Activated T-helper 1 cell treated with anti-CD3 and anti-CD28 coated beads, Interleukin-12 subunit alpha, Interleukin-12 subunit beta, Interleukin-2, Interleukin-4 antibody, amounts not matched to agents 30 ng/mL and 10 ng/mL and 1 ng/mL, durations not matched to agents 14 hours and 24 hours and 36 hours (primary cell): ENCODE measurements at regions not wholly inside any gene's neighbourhood (a gene's known extent, or its start where the extent isn't known, plus 50 kb on each side); places are given as distances from the start of the nearest gene placed in this dataset.
"Not testable (repeated sequence)": the region's sequence is repeated elsewhere in the genome, so short reads cannot be mapped to it uniquely, and the experiment has no call there.

Source experiments
- DNase-seq: peaks from one replicate; pipeline ENCODE4 v3.0.0; 2021; ENCODE audit warnings: low spot score
- H3K27ac Mint-ChIP-seq: one replicate; pipeline ENCODE4 v1.8.0; 2021; ENCODE audit warnings: mild to moderate bottlenecking, mixed read lengths
- H3K27me3 Mint-ChIP-seq: one replicate; pipeline ENCODE4 v1.8.0; 2022; ENCODE audit warnings: mild to moderate bottlenecking, moderate library complexity, mixed read lengths; ENCODE audit not compliant: insufficient read depth
- H3K36me3 Mint-ChIP-seq: one replicate; pipeline ENCODE4 v1.8.0; 2021; ENCODE audit warnings: low read depth, mixed read lengths
- H3K4me1 Mint-ChIP-seq: one replicate; pipeline ENCODE4 v1.8.0; 2021; ENCODE audit warnings: low read depth, mixed read lengths
- H3K4me3 Mint-ChIP-seq: one replicate; pipeline ENCODE4 v1.8.0; 2021; ENCODE audit warnings: mild to moderate bottlenecking, moderate library complexity, mixed read lengths
- H3K9me3 Mint-ChIP-seq: one replicate; pipeline ENCODE4 v1.8.0; 2021; ENCODE audit warnings: mixed read lengths
- intact Hi-C: fragments of 100-400 bp; cut with micrococcal nuclease; formaldehyde crosslinking; loops from one replicate; pipeline ENCODE4 v1.15.1; 2024

GRCh38 chr13:52324831-52325230 is 81.1 kb downstream of the THSD1 start:
- H3K4me3 Mint-ChIP-seq, H3K9me3 Mint-ChIP-seq, H3K36me3 Mint-ChIP-seq: not testable (repeated sequence)

GRCh38 chr13:52319876-52320275 is 86.1 kb downstream of the THSD1 start:
- DNase-seq, result no peak
- no peaks in the 10 kb centered on the region for H3K27me3 Mint-ChIP-seq
- H3K36me3 Mint-ChIP-seq, result no peaks in the 10 kb centered on the region
- no peak overlapping the region for H3K27ac Mint-ChIP-seq
- intact Hi-C loops, result no loop called here
- no peaks in the 10 kb centered on the region for H3K9me3 Mint-ChIP-seq
- no peak overlapping the region for H3K4me3 Mint-ChIP-seq
- H3K4me1 Mint-ChIP-seq, result no peaks in the 10 kb centered on the region

More at GRCh38 chr13:52324831-52325230, 81.1 kb downstream of the THSD1 start:
- H3K4me1 Mint-ChIP-seq, DNase-seq, H3K27ac Mint-ChIP-seq, intact Hi-C loops, H3K27me3 Mint-ChIP-seq: not testable (repeated sequence)

- H3K27ac Mint-ChIP-seq, DNase-seq, H3K4me3 Mint-ChIP-seq, H3K36me3 Mint-ChIP-seq, H3K4me1 Mint-ChIP-seq, intact Hi-C loops, H3K27me3 Mint-ChIP-seq: not testable (repeated sequence)
- H3K9me3 Mint-ChIP-seq, result peaks cover 20% of the 10 kb centered on the region
Measured at GRCh38 chr13:52309833-52310232, 96.1 kb downstream of the THSD1 start.

- peaks cover 17% of the 10 kb centered on the region for H3K9me3 Mint-ChIP-seq
- H3K27ac Mint-ChIP-seq, H3K4me3 Mint-ChIP-seq, H3K27me3 Mint-ChIP-seq, DNase-seq, intact Hi-C loops, H3K4me1 Mint-ChIP-seq, H3K36me3 Mint-ChIP-seq: not testable (repeated sequence)
Measured at GRCh38 chr13:52306336-52306735, 99.6 kb downstream of the THSD1 start.

- H3K4me3 Mint-ChIP-seq, intact Hi-C loops, H3K9me3 Mint-ChIP-seq, DNase-seq, H3K4me1 Mint-ChIP-seq, H3K27me3 Mint-ChIP-seq, H3K36me3 Mint-ChIP-seq, H3K27ac Mint-ChIP-seq: not testable (repeated sequence)
Measured at GRCh38 chr13:52303098-52303497, 102.9 kb downstream of the THSD1 start.

- H3K27ac Mint-ChIP-seq, H3K4me1 Mint-ChIP-seq, H3K9me3 Mint-ChIP-seq, DNase-seq, H3K4me3 Mint-ChIP-seq, H3K27me3 Mint-ChIP-seq, intact Hi-C loops, H3K36me3 Mint-ChIP-seq: not testable (repeated sequence)
Measured at GRCh38 chr13:52302688-52303087, 103.3 kb downstream of the THSD1 start.

GRCh38 chr13:52301810-52302400 is 104.1 kb downstream of the THSD1 start:
- H3K27ac Mint-ChIP-seq, DNase-seq, intact Hi-C loops, H3K4me3 Mint-ChIP-seq, H3K36me3 Mint-ChIP-seq, H3K27me3 Mint-ChIP-seq, H3K9me3 Mint-ChIP-seq, H3K4me1 Mint-ChIP-seq: not testable (repeated sequence)

GRCh38 chr13:52298079-52298661 is 107.8 kb downstream of the THSD1 start:
- H3K4me1 Mint-ChIP-seq, H3K27me3 Mint-ChIP-seq, intact Hi-C loops, H3K4me3 Mint-ChIP-seq, DNase-seq, H3K36me3 Mint-ChIP-seq, H3K9me3 Mint-ChIP-seq, H3K27ac Mint-ChIP-seq: not testable (repeated sequence)

- DNase-seq, H3K4me3 Mint-ChIP-seq, H3K9me3 Mint-ChIP-seq, H3K27me3 Mint-ChIP-seq, intact Hi-C loops, H3K4me1 Mint-ChIP-seq, H3K36me3 Mint-ChIP-seq, H3K27ac Mint-ChIP-seq: not testable (repeated sequence)
Measured at GRCh38 chr13:52288891-52289290, 117.1 kb downstream of the THSD1 start.

- H3K27me3 Mint-ChIP-seq, H3K4me1 Mint-ChIP-seq, intact Hi-C loops, H3K36me3 Mint-ChIP-seq, H3K9me3 Mint-ChIP-seq, H3K27ac Mint-ChIP-seq, H3K4me3 Mint-ChIP-seq, DNase-seq: not testable (repeated sequence)
Measured at GRCh38 chr13:52281387-52281786, 122.0 kb upstream of the NEK3 start.

GRCh38 chr13:52279408-52279807 is 120.0 kb upstream of the NEK3 start:
- H3K4me1 Mint-ChIP-seq, H3K9me3 Mint-ChIP-seq, H3K27ac Mint-ChIP-seq, DNase-seq, H3K27me3 Mint-ChIP-seq, intact Hi-C loops, H3K36me3 Mint-ChIP-seq, H3K4me3 Mint-ChIP-seq: not testable (repeated sequence)

- H3K27me3 Mint-ChIP-seq, intact Hi-C loops, DNase-seq, H3K36me3 Mint-ChIP-seq, H3K27ac Mint-ChIP-seq, H3K4me1 Mint-ChIP-seq, H3K4me3 Mint-ChIP-seq, H3K9me3 Mint-ChIP-seq: not testable (repeated sequence)
Measured at GRCh38 chr13:52254299-52254698, 94.9 kb upstream of the NEK3 start.

- H3K27me3 Mint-ChIP-seq, intact Hi-C loops, DNase-seq, H3K9me3 Mint-ChIP-seq, H3K36me3 Mint-ChIP-seq, H3K27ac Mint-ChIP-seq, H3K4me1 Mint-ChIP-seq, H3K4me3 Mint-ChIP-seq: not testable (repeated sequence)
Measured at GRCh38 chr13:52240752-52241151, 81.4 kb upstream of the NEK3 start.
